ENCODE measurements at regions not wholly inside any gene's neighbourhood (a gene's known extent, or its start where the extent isn't known, plus 50 kb on each side); places are given as distances from the start of the nearest gene placed in this dataset.

- TF ChIP-seq CTCF (IDR thresholded peaks at IDR 0.05; ENCODE audit: control extremely low read depth in 1 of 3, insufficient read depth in 1 of 3, low read depth in 1 of 3, low read length in 3 of 3): no peak
- TF ChIP-seq POLR2A (IDR thresholded peaks at IDR 0.05; ENCODE audit: control extremely low read depth in 1 of 2, low read depth in 2 of 2, low read length in 2 of 2): no peak
- no peak for TF ChIP-seq NRF1 (IDR thresholded peaks at IDR 0.05; ENCODE audit: low read depth, low read length)
- TF ChIP-seq GABPA (IDR thresholded peaks at IDR 0.05; ENCODE audit: borderline replicate concordance, insufficient read depth, low read length): no peak
- no peak for TF ChIP-seq RBBP5 (IDR thresholded peaks at IDR 0.05; ENCODE audit: borderline replicate concordance, low read depth, low read length)
- no peak for TF ChIP-seq PHF8 (conservative IDR thresholded peaks at IDR 0.05; ENCODE audit: low read depth, low read length)
- no peak for TF ChIP-seq POLR2AphosphoS5 (IDR thresholded peaks at IDR 0.05; ENCODE audit: low read depth, low read length)
- no peak for TF ChIP-seq BACH1 (IDR thresholded peaks at IDR 0.05; ENCODE audit: low read length)
- TF ChIP-seq HDAC2 (IDR thresholded peaks at IDR 0.05; ENCODE audit: borderline replicate concordance in 1 of 2, low read depth in 2 of 2, low read length in 2 of 2): no peak
These were observed 705.8 kb upstream of the USP15 start for GRCh38 chr12:61554268-61555008.
